NCI-H345 treated with DMSO at 0.1 percent for 48 hours (cell line): ENCODE measurements at regions not wholly inside any gene's neighbourhood (a gene's known extent, or its start where the extent isn't known, plus 50 kb on each side); places are given as distances from the start of the nearest gene placed in this dataset.
A peak's percentile ranks its signal among the peaks of the same experiment; 100 is the strongest.
"Not testable (repeated sequence)": the region's sequence is repeated elsewhere in the genome, so short reads cannot be mapped to it uniquely, and the experiment has no call there.

Experiments
- DNase-seq: peaks from one replicate; lab custom pipeline; 2025; ENCODE audit not compliant: unreplicated experiment; lab: John Stamatoyannopoulos, UW

DNA sequence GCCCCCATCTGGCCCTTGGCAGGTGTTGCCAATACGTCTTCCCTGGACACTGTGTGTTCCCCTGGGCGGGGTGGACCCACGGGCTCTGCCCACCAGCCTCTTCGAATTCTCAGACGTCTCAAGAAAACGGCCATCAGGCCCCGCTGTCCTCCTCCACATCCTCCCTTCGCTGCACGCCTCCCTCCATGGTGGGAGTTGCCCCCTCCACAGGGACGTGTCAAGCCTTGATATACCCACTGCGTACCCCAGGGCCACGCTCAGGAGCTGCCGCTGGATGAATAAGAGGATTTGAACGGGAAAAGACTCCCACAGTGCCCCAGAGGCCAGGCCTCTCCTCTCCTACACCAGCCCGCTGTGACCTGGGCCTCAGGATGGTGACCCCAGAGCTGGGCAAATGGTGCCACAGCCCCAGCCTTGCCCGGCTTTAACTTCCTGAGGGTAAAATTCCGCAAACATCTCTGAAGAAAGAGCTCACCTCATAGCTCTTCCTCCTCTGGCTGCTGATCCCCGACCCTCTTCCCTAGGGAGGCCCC is 399.3 kb upstream of the MYT1L start:
- DNase-seq = no peak

- no peak for DNase-seq
These were observed 398.2 kb upstream of the MYT1L start for GRCh38 chr2:2729246-2729645.

GRCh38 chr2:2728635-2729034 is 397.6 kb upstream of the MYT1L start:
- DNase-seq = no peak

DNA sequence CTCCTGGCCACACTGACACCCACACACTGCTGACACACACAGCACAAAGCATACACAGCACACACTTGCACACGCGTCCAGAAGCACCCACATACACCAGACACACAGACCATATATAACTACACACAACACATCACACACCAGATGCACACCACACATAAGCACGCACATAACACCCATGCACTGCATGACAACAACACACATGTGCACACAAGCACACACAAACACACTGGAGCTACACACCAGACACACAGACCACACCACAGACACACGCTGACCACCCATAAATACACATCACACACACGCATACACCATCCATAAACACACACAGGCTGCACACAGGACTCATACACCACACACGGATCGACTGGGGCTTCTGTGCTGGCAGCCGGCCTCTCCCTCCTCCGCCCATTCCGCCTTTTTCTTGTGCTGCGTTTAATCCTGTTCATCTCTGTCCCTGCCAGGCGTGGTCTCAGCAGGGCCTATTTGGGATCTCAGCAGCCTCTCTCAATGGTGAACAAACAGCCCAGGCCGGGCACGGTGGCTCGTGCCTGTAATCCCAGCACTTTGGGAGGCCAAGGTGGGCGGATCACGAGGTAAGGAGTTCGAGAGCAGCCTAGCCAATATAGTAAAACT is 396.9 kb upstream of the MYT1L start:
- no peak for DNase-seq

GRCh38 chr2:2726163-2726562 is 395.1 kb upstream of the MYT1L start:
- no peak for DNase-seq

GRCh38 chr2:2723064-2723463 is 392.0 kb upstream of the MYT1L start:
- no peak for DNase-seq

DNA sequence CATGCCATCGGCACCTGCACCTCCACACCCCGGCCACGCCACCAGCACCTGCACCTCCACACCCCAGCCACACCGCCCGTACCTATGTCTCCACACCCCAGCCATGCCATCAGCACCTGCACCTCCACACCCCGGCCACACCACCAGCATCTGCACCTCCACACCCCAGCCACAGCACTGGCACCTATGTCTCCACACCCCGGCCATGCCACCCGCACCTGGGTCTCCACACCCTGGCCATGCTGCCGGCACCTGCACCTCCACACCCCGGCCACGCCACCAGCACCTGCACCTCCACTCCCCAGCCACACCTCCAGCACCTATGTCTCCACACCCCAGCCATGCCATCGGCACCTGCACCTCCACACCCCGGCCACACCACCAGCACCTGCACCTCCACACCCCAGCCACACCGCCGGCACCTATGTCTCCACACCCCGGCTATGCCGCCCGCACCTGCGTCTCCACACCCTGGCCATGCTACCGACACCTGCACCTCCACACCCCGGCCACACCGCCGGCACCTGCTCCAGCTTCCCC is 390.3 kb upstream of the MYT1L start:
- no peak for DNase-seq

DNA sequence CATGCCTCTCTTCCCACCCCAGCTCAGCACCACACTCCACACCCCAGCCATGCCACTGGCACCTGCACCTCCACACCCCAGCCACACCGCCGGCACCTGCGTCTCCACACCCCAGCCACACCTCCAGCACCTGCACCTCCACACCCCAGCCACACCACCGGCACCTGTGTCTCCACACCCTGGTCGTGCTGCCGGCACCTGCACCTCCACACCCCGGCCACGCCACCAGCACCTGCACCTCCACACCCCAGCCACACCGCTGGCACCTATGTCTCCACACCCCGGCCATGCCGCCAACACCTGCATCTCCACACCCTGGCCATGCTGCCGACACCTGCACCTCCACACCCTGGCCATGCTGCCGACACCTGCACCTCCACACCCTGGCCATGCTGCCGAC is 389.7 kb upstream of the MYT1L start:
- not testable (repeated sequence) for DNase-seq

- no peak for DNase-seq
These were observed 389.3 kb upstream of the MYT1L start for GRCh38 chr2:2720351-2720750.

DNA sequence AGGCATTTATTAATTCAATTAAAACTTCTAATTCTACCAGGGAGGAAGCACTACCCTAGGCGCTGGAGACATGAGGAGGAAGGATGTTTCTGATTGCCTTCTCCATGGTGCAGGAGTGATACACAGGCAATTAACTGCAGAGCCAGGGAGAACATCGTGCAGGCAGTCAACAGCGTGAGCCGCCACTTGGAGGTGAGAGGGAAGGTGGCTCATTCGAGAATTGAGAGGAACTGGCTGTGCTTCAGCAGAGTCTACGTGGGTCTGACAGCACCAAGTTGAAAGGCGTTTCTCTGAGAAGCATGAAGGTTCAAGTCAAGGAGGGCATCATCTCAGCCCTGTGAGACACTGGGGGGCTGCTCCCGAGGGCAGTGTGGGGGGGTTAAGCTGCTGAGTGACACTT is 388.7 kb upstream of the MYT1L start:
- DNase-seq = no peak

GRCh38 chr2:2719015-2719414 is 387.9 kb upstream of the MYT1L start:
- no peak for DNase-seq

GRCh38 chr2:2717406-2717805 is 386.3 kb upstream of the MYT1L start:
- DNase-seq = peak; percentile 9

GRCh38 chr2:2716771-2717170 is 385.7 kb upstream of the MYT1L start:
- no peak for DNase-seq

DNA sequence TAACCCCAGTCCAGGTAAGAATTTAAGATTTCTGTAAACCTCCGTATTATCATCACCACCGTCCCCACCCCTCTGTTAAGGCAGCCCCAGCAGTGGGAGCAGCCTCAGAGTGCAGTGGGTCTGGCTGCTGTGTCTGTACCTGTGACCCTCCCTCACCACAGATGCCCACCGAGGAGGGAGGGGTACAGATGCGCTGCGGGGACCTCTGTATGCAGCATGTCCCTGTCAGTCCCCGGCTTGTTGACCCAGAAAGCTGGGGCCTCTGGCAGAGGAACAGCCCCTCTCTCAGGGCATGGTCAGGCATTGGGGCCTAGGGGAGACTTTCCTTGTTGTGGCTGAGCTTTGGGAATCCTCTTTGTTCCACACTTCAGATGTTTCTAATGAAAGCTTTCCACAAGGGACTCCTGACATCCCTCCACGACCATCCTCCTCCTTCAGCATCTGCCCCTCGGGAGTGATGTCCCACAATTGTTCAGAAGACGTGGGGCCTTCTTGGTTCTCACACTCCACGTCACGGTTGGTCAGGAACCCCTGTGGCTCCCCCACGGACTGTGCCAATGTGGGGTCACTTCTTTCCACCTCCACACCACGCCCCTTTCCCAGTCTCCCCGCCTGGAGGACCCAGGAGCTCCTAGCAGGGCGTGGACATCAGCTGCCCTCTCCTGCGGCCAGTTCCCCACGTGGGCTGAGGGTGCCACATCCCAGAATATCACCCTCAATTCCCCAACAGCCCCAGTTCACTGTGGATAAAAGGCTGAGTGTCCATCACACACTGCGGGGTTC is 384.2 kb upstream of the MYT1L start:
- no peak for DNase-seq

GRCh38 chr2:2714408-2714807 is 383.3 kb upstream of the MYT1L start:
- no peak for DNase-seq

GRCh38 chr2:2709431-2709770 is 378.3 kb upstream of the MYT1L start:
- DNase-seq = no peak

DNA sequence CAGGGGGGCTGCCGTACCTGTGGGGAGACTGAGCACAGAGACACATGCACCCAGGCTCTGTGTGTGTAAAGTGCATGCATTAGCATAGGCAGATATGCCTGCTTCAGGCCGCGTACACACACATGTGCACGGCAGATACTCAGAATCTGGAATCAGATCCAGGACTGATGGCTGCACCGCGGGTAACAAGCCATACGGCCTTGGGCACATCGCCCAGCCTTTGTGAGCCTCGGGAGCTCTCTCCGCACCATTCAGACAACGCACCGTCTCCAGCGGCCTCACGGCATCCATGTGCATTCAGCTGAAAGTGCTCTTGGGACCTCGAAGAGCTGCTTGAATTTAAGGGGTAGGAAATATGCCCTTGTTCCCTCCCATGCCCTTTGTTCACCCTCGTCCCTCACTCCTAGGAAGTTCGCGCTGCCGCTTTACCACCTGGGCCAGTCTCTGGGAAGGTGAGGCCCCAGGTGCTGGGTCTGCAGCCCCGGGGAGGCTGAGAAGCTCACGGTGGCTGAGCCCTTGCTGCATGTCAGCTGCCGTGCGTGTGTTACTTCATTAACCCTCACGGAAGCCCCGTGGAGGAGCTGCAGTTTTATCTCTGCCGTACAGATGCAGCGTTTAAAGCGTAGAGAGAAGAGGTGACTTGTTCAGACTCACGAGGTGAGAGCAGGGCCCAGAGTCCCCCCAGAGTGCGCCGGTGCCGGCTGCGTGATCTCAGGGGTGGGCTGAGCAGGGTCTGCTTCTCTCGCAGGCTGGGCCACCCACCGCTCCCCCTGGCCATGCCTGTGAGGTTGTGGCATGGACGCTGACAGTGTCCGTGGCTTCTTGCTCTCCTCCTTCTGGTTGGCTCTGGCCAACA is 377.7 kb upstream of the MYT1L start:
- peak; percentile 54 for DNase-seq

- DNase-seq = peak; percentile 67
These were observed 376.3 kb upstream of the MYT1L start for GRCh38 chr2:2707206-2707991.

GRCh38 chr2:2706306-2706705 is 375.2 kb upstream of the MYT1L start:
- DNase-seq = no peak

GRCh38 chr2:2705871-2706270 is 374.8 kb upstream of the MYT1L start:
- DNase-seq = no peak
